GM21447 (cell line): ENCODE measurements at regions not wholly inside any gene's neighbourhood (a gene's known extent, or its start where the extent isn't known, plus 50 kb on each side); places are given as distances from the start of the nearest gene placed in this dataset.

ENCODE experiments used
- ATAC-seq: cut with Tn5 transposase; IDR thresholded peaks from one replicate; pipeline ENCODE4 v1.9.1; 2021; ENCODE audit not compliant: unreplicated experiment

DNA sequence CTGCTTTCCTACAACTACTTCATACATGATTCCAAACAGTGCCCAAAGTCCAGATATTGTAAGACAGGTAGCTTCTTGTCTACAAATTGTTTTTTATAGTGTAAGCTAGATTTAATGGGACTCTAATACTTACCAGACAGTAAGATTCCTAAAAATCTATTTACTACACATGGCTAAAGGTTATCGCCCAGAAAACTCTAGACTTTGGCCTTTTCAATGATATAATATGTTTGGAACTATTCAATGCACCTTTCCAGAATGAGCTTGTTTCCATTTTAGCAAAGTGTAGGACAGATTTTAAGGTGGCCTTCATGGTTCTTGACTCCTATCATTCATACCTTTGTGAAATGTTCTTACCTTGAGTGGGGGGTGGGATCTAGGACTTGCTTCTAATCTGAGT is 951.0 kb downstream of the SORCS1 start:
- no peak for ATAC-seq

DNA sequence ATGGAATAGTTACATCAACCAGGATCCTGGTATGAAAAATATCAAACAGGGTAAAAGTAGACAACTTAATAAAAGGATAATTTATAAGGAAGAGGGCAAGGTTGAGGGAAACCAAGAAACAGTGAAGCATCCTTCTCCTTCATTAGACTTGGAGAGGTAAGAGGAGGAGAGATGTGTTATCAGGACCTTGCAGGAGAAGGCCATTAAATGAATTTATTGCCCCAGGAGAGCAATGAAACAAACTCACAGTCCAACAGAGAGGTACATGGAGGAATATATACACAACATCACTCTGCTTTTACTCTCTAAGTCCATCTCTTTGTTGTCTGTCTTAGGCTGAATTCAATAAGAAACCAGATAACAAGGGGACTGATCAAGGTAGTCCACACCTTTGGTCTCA is 966.2 kb downstream of the SORCS1 start:
- ATAC-seq: no peak

DNA sequence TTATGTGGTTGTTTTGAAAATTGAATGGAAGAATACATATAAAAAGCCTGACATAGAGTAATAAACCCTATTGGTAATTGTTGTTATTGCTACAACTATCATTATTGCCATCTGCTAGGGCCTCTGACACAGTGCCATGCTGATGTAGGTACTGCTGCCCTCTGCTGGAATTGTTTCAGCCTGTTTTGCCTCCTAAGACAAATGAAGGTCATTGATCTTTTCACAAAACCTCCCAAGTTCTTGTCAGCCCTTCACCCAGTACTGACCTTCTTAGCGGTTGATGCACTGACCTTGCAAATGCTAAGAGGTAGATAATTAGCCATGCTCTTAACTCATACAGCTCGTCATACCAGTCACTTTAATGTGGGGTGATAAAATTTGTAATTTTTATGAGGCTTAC is 975.2 kb downstream of the SORCS1 start:
- ATAC-seq: no peak

DNA sequence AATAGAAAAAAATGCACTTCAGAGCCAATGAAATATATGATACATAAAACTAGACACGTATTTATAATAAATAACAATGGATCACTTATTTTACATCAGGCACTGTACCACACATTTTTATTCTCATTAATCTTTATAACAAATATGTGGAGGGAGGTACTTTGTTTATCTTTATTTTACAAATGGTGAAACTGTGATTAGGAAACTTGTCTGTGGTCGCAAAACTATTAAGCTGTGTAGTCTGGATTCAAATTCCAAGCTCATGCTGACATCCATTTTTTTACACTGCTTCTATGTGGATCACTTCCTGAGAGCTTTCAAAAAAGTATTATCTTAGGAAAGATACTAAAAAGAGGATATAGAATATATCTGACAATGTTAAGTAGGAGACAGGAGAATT is 978.6 kb downstream of the SORCS1 start:
- no peak for ATAC-seq

DNA sequence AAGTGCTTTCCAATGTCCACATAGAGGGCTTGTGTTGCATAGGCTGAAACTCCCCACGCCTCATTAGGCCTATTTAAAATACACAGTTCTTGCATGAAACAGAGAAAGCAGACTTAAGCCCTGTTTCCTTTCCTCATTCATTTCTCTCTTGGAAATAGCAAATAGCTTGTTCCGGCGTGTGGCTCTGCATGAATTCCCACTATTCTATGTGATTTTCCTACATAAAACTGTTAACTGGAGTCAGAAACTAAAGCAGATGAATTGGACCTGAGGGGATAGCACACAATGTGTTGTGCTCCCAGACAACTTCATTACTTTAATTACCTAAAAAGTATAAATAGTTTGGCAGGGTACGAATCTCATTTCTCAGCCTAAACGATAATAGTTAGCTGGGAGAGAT is 981.5 kb downstream of the SORCS1 start:
- no peak for ATAC-seq

DNA sequence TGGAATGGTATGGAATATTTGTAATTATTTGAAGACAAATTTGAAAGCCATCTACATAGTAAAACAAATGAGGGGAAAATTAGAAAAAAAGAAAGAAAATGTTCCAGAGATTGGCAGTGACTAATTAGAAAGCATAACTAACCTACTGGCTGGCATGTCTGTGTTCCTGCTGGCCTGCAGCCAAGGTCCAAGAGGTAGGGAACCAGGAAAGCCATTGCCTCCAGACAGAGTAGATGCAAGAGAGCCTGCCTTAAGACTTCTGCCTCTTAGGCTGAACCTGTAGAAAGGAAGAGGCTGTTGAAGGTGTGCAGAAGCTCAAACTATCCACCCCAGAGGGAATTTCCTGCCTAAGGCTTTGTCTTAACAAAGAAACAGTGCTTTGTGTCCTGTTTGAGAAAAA is 982.0 kb downstream of the SORCS1 start:
- ATAC-seq: no peak

DNA sequence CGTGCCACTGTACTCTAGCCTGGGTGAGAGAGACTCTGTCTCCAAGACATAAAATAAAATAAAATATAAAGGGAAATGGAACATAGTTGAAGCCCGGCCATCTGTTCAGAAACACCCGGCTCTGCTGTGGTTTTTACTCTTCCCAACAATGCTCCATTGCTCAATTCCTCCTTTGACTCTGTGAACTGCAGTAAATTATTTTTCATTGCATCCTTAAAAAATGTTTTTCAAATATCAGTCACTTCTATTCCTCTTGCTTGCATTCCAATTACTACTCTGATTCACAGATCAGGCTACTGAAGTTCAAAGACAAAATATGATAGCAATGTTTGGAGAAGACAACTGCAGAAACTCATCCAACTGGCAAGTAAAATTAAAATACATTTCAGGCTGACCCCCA is 983.0 kb downstream of the SORCS1 start:
- no peak for ATAC-seq

DNA sequence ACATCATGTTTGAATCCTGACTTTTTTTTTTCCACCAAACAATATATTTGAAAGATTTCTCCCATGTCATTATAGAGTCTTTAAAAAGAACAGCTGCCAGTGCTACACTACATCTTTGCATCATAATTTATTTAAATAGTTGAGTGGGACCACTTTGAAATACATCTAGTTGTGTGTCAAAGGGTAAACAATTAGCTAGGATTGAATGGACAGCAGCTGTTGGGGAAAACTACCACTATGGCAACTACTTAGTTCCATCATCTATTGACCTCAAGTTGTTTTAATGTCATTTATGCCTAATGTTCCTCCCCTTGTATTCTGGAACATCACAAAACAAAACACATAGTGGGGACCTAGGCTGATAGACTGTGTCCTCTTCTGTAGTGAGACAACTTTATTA is 985.1 kb downstream of the SORCS1 start:
- no peak for ATAC-seq

DNA sequence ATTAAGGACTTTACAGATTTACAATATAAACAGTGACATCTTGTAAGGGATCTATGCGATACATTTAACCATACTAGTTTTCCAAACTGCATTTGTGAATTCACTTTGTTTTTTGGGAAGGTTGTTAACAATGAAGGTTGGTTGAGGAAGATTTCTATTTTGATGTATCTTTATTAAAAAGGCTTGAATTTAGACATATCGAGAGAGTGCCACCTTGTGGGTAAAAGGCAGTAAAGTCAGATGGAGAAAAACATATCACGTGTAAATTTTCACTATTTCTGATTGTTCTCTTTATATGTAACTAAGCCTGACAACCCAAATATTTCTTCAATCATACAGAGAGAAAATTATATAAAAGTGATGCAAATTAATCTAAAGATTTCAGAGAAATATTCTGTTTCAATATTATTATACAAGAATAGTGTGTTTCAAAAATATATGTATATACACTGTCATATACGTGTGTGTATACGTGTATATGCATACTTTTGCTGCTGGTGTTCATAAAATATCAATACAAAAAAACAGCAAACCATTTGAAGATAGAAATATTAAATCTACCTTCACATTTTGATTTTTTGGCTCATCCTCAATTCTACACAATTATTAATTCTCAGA is 988.6 kb downstream of the SORCS1 start:
- no peak for ATAC-seq

DNA sequence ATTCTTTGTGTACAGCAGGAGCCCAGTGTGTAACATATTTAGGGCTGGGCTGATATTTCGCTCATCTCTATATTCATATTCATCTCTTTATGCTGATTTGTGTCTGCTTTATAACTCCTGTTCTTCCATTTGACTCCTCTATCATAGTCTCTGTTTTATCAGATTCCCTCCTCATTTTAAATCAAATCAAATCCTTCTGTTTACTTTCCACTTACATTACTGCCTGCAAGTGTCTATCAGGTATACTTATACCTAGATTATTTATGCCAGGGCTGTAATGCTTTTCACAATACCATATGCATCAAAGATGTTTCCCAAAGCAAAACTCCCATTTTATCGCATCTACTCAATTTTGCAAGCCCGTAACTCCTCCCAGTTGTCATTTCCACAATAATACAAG is 990.7 kb downstream of the SORCS1 start:
- no peak for ATAC-seq

DNA sequence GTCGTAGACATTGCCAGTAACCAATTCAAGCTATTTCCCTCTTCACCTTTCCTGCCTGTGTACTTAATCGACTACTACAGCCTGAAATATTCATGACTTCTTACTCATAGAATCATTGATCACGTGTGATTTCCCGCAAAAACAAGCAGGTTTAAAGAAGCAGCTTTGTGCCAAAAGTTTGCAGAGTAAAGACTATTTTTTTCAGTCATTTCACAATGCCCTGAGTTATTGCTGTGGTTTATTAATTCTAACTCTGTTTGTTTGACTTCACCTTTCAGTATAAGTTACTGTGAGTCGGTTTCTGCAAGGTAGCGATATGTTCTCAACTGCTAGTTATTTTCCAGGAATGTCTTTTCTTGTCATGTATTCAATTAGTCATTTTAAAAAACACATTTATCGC is 995.3 kb downstream of the SORCS1 start:
- no peak for ATAC-seq

DNA sequence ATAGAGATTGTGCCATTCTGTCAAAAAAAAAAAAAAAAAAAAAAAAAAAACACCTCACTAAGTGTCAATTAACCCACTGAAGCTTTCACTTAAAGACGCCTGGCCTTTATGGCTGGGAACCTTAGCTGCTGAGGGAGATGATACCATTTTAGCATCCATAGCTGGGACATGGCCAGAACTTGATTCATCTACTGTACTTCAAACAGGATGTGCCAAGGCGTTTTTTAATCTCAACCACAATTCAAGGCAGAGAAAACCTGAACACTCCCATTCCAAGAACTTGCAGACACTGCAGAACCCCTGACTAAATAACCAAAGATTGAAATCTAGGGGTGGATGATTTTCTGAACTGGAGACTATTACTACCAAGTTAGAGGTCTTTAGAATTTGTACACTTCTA is 996.6 kb downstream of the SORCS1 start:
- no peak for ATAC-seq

DNA sequence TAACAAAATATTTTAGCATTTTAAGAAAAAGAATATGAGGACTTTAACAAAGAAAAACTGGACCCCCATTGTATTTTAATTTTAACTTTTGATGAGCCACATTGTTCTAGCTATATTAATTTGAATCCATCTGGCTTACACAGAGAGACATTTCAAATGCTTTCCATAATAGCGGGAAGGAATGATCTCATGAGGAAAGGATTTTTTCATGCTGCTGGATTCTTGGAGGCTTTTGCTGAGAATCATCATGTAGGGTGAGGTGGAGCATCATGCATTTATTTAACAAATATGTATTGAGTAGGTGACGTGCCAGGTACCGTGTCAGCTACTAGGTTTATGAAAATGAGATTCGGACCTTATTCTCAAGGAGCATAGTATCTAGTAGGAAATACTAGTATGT is 1006.3 kb downstream of the SORCS1 start:
- no peak for ATAC-seq

DNA sequence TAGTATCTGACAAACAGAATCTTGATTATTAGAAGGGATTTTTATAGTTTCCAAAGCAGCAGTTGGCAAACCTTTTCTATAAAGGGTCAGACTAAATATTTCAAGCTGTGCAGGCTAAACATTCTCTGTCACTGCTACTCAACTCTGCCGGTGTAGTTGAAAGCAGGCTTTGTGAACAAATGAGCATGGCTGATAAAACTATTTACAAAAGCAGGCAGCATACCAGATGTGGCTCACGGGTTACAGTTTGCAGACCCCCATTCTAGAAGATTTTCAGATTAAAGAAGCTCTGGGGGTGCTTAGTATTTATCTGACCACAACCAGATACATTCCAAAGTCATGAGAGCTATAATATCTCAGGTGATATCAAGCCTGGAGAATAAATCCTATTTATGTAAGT is 1017.5 kb downstream of the SORCS1 start:
- no peak for ATAC-seq

DNA sequence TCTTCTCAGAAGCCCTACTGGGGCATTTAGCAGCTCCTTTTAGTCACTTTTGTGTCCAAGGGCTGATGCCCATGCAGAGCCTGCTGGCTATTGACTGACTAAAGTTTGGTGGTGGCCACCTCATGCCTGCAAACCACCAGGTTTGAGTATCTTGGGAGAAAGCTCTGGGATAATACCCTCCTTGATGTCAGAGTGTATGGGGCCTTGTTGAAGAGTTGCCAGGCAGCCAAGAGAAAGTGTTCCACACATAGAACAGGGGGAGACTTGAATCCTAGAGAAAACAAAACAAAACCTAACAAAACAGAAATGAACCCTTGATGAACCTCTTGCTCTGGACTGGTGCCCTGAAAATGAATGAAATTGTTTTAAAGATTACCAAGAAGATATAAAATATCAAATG is 1024.6 kb downstream of the SORCS1 start:
- ATAC-seq: no peak

DNA sequence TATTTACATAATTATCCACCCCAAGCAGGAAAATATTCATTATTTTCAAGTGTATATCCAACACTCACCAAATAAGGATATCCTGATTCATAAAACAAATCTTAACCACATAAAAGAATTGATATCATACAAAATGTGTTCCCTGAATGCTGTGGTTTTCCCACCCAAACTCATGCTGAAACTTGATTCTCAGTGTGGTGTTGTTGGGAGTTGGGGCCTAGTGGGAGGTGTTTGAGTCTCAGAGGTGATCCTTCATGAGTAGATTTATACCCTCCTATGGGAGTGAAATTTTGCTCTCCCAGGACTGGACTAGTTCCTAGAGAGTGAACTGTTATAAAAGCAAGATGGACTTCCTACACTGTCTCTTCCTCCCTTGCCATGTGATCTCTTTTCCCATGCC is 1028.3 kb downstream of the SORCS1 start:
- no peak for ATAC-seq

DNA sequence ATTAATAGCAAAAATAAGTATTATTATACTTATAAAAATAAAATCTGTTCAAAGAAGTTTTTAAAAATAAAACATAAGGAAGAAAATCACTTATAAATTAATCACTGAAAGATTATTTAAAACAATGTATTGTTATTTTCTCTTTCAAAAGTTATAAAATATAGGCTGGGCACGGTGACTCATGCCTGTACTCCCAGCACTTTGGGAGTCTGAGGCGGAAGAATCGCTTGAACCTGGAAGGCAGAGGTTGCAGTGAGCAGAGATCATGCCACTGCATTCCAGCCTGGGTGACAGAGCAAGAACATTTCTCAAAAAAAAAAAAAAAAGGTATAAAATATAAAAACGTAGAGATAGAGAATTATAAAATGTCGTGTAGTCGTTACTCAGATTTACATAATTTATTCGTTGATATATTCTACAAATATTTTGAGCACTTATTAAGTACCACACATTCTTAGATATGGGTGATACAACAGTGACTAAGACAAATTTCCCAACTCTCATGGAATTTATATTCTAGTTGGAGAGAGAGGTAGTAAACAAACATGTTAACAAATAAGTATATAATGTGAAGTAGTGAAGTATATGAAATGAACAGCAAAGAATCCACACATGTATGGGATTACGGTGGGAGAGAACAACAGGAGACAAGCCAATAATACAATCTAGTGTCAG is 1030.0 kb downstream of the SORCS1 start:
- no peak for ATAC-seq

DNA sequence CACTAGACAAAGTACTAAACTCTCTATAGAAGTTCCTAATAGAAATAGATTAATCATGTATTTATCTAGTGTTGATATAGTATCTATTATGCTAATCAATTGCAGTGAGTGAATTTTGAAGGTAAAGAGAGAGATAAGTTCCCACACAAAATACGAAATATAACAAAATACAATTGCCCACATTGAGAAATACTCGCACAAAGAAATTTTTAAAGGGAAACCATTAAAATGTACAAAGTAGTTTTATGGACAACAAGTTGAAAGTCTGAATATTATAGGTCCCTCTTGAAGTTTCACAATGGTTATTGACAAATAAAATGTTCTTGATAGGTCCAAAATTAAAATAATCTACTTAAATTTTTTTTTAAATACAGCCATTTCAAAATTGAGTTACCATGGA is 1031.1 kb downstream of the SORCS1 start:
- no peak for ATAC-seq

DNA sequence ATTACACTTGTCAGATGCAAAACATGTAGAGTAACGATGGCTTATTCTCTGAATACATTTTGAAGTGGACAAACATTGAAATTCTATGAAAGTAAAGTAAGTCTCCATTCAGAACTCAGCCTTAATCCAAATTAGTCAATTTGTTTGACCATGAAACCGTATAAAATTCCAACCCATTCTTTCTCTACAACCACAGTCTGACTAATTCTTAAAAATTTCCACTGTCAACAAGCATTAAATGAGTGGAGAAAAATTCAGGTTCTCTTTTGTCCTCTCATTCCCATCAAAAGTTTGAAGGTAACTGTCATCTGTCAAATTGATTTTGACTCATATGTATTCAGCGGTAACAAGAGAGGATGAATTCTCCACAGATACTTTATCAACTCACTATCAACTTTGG is 1031.5 kb downstream of the SORCS1 start:
- ATAC-seq: no peak

DNA sequence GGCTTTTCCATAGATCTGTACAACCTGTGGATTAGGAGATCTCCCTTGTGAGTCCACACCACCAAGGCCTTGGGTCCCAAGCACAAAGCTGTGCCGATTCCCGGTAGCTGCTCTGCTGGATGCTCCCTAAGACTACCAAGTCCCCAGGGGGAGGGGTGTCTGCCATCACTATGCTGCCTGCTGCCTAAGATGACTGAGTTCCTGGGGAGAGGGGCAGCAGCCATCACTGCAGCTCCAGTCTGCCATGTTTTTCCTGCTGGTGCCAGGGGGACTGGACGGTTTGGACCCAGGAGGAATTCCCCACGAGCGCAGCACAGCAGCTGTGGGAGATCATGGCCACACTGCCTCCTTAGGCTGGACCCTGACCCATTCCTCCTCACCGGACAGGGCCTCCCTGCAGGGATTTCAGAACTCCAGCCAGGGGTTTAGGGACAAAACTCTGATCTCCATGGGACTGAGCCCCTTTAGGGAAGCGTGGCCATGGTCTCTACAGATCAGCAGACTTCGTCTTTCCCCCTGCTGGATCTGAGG is 1049.8 kb downstream of the SORCS1 start:
- ATAC-seq: no peak

DNA sequence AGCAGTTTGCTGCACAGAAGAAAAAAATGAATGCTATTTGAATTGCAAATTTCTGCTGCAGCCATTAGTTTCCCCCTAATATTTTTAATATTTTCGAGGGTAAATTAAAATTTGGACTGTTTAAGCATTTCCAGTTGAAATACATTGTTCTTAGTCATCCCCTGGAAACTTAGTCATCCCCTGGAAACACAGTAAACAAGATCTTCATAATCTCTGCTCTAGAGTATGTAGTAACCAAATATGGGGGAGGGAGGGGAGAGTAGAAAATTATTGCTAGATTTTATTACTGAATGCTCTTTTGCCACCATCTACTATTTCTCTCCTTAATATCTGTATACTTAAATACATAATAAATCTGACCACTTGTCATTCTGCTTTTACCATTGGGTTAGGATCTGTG is 1053.3 kb downstream of the SORCS1 start:
- no peak for ATAC-seq

DNA sequence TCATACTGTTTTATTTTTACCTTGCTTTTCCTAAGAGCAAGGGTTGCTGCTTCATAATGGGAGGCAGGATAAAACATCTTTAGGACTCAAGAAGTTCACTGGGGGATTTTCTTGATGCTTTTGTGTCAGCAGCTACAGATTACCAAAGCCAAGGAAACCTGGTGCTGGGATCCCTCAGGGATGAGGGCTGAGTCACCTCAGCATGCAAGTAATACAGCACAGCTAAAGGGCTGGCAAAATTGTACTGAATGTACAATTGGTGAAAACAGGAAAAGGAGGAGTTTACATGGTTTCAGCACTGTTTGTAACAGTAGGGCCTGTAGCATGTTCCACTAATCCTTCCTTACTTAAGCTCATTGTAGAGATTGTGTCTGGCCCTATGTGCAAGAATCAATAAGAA is 1056.8 kb downstream of the SORCS1 start:
- no peak for ATAC-seq

DNA sequence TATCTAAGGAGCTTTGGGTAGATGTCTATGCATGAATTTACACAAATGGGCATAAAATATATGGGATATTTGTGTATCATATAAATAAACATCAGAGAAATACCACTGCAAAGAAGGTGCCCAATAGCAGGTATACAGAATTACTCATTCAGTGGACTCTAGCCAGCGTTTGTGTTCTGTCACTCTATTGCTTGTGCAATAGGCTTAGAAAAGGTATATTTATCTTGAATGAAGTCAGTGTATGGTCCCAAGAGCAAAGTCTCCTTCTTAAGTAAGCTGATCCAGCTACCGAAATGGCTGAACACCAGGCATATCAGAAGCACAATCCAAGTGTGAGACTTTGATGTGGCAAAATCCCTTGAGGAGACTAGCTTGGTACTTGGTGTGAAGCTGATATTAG is 1058.4 kb downstream of the SORCS1 start:
- ATAC-seq: no peak
